ENCODE measurements at regions not wholly inside any gene's neighbourhood (a gene's known extent, or its start where the extent isn't known, plus 50 kb on each side); places are given as distances from the start of the nearest gene placed in this dataset.

DNA sequence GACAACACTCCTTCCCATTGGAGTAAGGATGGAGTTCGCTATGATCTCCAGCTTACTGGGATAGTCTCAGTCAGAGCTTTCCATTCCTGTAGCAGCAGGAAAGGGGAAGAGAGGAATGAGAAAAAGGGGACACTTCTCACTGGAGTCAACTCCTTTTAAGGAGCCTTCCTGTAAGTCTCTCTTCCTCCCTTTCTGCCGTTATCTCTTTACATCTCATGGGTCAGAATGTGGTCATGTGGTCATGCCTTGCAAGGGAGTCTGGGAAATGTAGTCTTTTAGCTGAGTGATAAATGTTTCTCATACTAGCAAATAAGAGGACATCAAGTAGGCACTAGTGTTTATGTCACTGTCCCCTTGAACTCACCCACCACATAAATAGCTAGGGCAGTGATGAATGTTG, 227.3 kb downstream of the HAPSTR1 start (continued):
- no peak for TF ChIP-seq TFAM (CRISPR knock-in tag; conservative IDR thresholded peaks at IDR 0.05)
- peak; percentile 32; the same call in 1 of the 2 replicates for TF ChIP-seq NR2C1 (IDR thresholded peaks at IDR 0.05)
- TF ChIP-seq NR2C1 (tag; IDR thresholded peaks at IDR 0.05), result peak; percentile 69
- TF ChIP-seq CBFA2T2 (conservative IDR thresholded peaks at IDR 0.05), result 0 out of 2 replicates have a peak, but pooled peaks have one; percentile 9
- TF ChIP-seq TEAD4 (IDR thresholded peaks at IDR 0.05; ENCODE audit: low read length), result no peak
- TF ChIP-seq TEAD4 (CRISPR knock-in tag; IDR thresholded peaks at IDR 0.05; ENCODE audit: borderline replicate concordance), result no peak
- no peak for TF ChIP-seq SIRT6 (IDR thresholded peaks at IDR 0.05; ENCODE audit: low read depth, low read length)
- TF ChIP-seq, protein P1, sequence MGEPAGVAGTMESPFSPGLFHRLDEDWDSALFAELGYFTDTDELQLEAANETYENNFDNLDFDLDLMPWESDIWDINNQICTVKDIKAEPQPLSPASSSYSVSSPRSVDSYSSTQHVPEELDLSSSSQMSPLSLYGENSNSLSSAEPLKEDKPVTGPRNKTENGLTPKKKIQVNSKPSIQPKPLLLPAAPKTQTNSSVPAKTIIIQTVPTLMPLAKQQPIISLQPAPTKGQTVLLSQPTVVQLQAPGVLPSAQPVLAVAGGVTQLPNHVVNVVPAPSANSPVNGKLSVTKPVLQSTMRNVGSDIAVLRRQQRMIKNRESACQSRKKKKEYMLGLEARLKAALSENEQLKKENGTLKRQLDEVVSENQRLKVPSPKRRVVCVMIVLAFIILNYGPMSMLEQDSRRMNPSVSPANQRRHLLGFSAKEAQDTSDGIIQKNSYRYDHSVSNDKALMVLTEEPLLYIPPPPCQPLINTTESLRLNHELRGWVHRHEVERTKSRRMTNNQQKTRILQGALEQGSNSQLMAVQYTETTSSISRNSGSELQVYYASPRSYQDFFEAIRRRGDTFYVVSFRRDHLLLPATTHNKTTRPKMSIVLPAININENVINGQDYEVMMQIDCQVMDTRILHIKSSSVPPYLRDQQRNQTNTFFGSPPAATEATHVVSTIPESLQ (CRISPR knock-in tag; IDR thresholded peaks at IDR 0.05), result no peak
- TF ChIP-seq, protein P2, sequence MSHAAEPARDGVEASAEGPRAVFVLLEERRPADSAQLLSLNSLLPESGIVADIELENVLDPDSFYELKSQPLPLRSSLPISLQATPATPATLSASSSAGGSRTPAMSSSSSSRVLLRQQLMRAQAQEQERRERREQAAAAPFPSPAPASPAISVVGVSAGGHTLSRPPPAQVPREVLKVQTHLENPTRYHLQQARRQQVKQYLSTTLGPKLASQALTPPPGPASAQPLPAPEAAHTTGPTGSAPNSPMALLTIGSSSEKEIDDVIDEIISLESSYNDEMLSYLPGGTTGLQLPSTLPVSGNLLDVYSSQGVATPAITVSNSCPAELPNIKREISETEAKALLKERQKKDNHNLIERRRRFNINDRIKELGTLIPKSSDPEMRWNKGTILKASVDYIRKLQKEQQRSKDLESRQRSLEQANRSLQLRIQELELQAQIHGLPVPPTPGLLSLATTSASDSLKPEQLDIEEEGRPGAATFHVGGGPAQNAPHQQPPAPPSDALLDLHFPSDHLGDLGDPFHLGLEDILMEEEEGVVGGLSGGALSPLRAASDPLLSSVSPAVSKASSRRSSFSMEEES (CRISPR knock-in tag; IDR thresholded peaks at IDR 0.05), result no peak
- TF ChIP-seq ARHGAP35 (IDR thresholded peaks at IDR 0.05; ENCODE audit: partially characterized antibody), result no peak
- TF ChIP-seq SMAD1 (IDR thresholded peaks at IDR 0.05; ENCODE audit: low read depth, low read length, partially characterized antibody), result no peak
- TF ChIP-seq KDM5B (IDR thresholded peaks at IDR 0.05; ENCODE audit: insufficient replicate concordance, low read depth, low read length), result no peak
- peak; percentile 77 for TF ChIP-seq HCFC1 (IDR thresholded peaks at IDR 0.05; ENCODE audit: low read depth, low read length)
- no peak for TF ChIP-seq TBP (optimal IDR thresholded peaks at IDR 0.05; ENCODE audit: low read depth, low read length)
- TF ChIP-seq, protein P3, sequence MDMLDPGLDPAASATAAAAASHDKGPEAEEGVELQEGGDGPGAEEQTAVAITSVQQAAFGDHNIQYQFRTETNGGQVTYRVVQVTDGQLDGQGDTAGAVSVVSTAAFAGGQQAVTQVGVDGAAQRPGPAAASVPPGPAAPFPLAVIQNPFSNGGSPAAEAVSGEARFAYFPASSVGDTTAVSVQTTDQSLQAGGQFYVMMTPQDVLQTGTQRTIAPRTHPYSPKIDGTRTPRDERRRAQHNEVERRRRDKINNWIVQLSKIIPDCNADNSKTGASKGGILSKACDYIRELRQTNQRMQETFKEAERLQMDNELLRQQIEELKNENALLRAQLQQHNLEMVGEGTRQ (CRISPR knock-in tag; IDR thresholded peaks at IDR 0.05), result peak; percentile 85
- no peak for TF ChIP-seq ZNF282 (CRISPR knock-in tag; IDR thresholded peaks at IDR 0.05)
- TF ChIP-seq, protein P4, sequence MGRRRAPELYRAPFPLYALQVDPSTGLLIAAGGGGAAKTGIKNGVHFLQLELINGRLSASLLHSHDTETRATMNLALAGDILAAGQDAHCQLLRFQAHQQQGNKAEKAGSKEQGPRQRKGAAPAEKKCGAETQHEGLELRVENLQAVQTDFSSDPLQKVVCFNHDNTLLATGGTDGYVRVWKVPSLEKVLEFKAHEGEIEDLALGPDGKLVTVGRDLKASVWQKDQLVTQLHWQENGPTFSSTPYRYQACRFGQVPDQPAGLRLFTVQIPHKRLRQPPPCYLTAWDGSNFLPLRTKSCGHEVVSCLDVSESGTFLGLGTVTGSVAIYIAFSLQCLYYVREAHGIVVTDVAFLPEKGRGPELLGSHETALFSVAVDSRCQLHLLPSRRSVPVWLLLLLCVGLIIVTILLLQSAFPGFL (CRISPR knock-in tag; IDR thresholded peaks at IDR 0.05), result no peak
- TF ChIP-seq EZH2 (IDR thresholded peaks at IDR 0.05; ENCODE audit: borderline replicate concordance, low read depth, low read length), result no peak
- no peak for TF ChIP-seq MAFK (IDR thresholded peaks at IDR 0.05; ENCODE audit: low read length)
- TF ChIP-seq SIX5 (IDR thresholded peaks at IDR 0.05; ENCODE audit: borderline replicate concordance in 1 of 2, insufficient read depth in 1 of 2, low read depth in 1 of 2, low read length in 2 of 2), result peak; percentile 34 to 41; a peak in 2 of 4 replicates
- no peak for TF ChIP-seq FOXK1 (CRISPR knock-in tag; IDR thresholded peaks at IDR 0.05; ENCODE audit: borderline replicate concordance)
- no peak for TF ChIP-seq ZNF121 (CRISPR knock-in tag; conservative IDR thresholded peaks at IDR 0.05)
- TF ChIP-seq ZNF143 (CRISPR knock-in tag; IDR thresholded peaks at IDR 0.05), result peak; percentile 66
